GM18907 (cell line): ENCODE measurements at regions not wholly inside any gene's neighbourhood (a gene's known extent, or its start where the extent isn't known, plus 50 kb on each side); places are given as distances from the start of the nearest gene placed in this dataset.
"Not testable (repeated sequence)": the region's sequence is repeated elsewhere in the genome, so short reads cannot be mapped to it uniquely, and the experiment has no call there.

Experiments
- ATAC-seq: cut with Tn5 transposase; IDR thresholded peaks from one replicate; pipeline ENCODE4 v1.9.1; 2021; ENCODE audit warnings: mild to moderate bottlenecking, moderate library complexity; ENCODE audit not compliant: unreplicated experiment

DNA sequence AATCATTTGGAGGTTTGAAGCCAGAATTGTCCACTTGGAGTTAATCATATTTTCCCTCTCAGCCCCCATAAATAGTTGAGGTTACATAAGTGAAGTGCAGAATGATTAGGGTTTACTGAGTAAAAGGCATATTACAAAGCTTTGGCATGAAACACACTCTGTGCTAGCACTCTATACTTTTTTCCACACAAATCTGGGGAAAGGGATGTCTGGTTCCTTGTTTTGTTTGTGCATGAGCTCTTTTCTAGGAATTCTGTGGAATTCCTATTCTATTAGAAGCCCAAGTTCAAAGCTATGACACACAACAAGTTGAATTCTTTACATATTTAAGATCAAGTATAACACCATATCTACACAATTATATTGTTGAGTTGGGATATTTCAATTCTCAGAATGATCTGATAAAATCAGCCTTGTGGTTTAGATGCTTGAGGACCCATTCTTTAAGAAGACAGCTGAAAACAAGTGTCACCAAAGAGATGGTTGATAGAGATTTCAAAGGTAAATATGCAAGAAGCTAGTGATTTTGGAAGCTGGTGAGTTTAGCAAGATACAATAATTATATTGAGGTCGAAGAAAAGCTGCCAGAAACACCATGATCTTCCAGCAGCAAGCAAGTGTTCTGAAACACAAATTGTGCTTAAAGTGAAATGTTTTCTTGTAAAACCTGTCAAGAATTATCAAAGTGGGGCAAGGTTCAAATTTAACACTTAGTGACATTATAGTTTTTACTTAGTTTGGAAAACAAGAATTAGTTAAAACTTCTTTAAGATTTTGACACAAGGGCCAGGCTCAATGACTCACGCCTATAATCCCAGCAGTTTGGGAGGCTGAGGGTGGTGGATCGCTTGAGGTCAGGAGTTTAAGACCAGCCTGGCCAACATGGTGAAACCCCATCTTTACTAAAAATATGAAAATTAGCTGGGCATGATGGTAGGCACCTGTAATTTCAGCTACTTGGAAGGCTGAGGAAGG is 122.6 kb downstream of the INHBA start:
- no peak for ATAC-seq

DNA sequence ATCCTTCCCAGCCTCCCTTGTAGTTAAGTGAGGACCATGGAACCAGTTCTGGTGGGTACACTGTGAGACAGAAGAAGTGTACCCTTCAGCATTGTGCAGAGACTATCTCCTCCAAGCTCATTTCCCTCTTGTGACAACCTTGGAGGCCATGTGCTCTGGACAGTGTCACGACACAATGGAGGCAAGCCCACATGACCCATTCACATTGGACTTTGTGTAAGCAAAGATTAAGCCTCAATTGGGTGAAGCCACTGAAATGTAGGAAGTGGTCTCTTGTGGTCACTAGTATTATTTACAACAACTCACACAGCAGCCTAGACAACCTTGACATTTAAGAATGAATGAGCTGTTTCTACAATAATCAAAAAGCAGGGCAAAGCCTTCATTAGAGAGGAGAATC is 124.2 kb downstream of the INHBA start:
- ATAC-seq, result no peak

DNA sequence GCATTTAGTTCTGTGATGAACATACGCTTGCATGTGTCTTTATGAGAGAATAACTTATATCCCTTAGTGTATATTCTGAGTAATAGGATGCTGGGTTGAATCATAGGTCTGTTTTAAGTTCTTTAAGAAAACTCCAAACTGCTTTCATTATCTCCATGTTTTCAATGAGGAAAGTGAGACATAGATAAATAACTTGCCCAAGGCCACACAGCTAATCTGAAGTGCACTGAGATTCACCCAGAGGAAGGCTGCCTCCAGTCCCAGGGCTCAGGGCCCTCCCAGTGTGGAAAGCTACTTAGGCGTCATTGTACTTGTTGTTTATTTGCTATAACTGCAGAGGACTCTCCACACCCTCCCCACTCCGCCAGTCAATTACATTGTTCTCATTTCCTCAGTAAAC is 126.7 kb downstream of the INHBA start:
- no peak for ATAC-seq

DNA sequence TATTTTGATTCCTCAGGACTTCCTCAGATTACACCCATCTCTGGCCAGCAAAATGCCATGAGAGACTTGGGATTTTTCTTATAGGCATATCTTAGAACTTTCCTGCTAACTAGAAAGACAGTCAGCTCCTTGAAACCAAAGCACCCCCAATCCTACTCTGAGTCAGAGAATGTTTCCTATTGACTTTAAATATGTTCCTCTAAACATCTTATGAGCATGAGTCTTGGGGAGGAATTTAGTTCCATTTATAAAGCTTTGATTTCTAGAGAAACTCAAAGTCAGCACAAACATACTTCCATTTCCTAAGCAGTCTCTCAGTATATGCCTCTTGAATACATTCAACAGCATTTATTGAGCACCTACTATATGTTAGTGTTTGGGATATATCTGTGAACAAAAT is 128.5 kb downstream of the INHBA start:
- no peak for ATAC-seq

DNA sequence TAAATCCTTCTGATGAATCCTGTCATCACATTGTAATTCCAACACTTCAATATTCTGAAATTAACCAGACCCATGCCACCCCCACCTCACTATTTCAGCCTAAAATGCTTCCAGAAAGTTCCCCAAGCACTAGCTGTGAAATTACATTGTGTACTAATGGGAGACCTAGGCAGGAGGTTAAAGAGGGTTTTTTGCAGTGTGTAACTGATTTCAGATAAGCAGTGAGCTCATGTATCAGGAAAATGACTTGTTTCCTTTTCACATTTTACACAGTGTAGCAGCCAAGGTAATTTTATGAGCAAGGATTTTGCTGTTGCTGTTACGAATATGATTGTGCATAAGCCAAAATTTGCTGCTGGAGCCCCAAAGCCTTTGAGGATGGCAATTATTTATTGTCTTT is 129.0 kb downstream of the INHBA start:
- no peak for ATAC-seq

DNA sequence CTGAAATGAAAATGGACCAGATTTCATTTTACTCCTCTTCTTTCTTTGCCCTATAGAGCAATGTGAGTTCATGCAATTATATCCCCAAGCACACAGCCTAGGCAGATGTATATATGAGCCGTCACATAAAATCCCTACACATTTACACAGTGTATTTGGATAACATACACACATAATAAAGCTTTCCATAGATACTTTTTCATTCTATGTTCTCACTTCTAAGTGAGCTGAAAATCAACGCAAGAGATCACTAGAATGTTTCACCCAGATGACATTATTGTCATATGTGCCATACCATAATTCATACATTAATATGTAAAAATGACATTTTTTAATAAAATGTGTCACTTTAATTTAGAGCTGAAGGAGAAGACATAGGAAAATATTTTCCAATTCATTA is 129.4 kb downstream of the INHBA start:
- ATAC-seq, result no peak

DNA sequence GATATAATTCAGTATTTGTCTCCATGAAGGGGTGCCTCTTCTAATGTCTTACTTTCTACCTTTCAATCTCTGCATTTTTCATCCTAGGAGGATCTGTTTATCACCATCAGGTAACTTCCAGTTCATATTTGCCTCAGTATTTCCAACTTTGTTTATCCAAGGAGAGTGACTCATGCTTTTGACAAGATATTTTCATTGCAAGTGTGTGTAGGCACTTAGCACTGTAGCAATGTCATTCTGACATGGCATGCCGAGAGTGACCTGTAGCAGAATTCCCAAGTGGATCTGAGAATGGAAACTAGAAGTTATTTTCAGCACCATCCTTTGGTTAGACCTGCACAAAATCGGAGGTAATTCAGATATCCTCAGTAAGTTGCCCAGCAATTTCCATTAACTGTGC is 129.9 kb downstream of the INHBA start:
- ATAC-seq, result no peak

DNA sequence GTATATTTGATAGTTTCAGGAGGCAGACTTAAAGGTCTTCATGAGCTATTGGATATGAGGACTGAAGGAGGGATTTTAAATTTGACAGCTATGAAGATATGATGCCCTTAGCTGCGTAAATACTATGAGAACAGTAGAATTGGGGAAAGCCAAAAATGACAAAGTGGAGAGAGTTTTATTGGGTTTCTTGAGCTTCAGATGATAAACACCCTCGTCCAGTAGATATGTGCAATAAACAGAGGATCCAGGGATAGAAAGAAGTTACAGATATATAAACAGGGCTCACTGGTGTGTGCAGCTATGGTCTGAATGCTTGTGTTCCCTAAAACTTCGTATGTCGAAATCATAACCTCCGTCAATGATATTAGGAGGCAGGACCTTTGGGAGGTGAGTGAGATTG is 131.3 kb downstream of the INHBA start:
- ATAC-seq, result no peak

DNA sequence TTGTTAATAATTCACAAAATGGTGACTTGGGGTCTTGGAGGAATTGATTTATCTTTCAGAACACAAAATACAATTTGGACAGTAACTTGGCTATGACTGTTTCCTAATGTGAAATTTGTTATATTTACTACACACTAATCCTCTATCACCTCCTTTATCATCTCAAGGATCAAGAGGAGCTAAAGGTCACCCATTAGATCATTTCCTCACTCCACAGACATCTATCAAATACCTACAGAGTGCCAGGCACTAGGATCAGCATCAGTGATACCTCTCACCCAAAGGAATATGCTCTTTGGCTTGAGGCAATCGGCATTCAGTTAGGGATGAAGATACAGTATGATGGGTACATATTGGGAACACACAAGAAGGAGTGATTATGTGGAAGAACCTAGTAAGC is 132.1 kb downstream of the INHBA start:
- no peak for ATAC-seq

DNA sequence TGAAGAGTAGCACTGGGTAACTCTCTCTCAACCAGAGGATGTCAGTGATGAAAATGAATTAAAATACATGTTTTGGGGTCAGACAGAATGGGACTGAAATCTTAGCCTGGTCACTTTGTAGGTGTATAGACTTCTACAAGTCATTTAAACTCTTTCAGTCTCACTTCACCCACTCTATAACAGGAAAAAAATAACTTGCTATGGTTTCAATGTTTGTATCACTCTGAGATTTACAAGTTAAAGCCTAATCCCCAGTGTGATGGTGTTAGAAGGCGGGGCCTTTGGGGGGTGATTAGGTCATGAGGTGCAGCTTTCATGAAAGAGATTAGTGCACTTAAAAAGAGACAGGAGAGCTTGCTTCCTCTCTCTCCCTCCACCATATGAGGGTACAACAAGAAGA is 134.8 kb downstream of the INHBA start:
- no peak for ATAC-seq

DNA sequence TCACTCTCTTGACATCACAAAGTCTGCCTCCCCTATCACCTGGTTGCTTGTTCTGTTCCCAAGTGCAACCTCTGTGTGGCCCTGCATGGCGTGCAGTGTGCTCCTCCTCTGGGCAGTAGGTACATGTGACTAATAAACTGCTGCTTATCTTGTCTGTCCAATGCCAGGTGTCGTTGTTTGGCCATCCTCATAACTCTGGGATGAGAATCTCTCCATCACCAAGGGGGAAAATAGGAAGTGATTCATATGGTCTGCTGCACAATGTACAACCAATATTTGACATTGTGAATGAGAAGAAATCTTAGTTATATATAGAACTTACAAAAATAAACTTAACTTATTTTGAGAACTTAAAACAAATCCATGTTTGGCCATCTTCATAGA is 135.2 kb downstream of the INHBA start:
- ATAC-seq, result no peak

DNA sequence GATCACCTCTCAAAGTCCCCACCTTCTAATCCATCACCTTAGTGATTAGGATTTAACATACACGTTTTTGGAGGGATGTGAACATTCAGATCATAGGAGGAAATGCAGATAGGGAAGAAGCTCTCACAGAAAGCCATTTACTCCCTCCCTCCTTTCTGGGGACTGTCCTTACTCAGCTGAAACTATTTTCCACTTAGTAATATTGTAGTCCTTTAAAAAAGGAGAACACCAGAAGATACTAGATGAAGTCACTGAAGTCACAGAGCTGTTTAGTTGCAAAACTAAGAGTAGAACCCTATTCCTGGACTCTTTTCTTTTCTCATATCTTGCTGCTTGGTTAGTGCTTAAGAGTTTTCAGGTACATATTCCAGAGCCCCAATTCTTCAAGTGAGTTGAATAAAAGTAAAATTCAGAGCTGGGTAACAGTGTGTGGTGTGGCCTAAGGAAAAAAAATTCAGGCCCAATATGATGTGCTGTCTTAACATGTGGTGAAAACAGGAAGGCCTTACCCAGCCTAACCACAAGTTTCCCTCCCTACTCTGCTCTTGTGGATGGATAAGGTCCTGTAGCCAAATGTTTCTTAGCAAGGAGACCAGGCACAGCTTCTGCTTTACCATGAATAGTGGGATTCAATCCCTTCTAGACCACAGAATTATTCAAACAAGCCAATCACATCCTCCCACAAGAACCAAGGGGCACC is 135.7 kb downstream of the INHBA start:
- ATAC-seq, result no peak

DNA sequence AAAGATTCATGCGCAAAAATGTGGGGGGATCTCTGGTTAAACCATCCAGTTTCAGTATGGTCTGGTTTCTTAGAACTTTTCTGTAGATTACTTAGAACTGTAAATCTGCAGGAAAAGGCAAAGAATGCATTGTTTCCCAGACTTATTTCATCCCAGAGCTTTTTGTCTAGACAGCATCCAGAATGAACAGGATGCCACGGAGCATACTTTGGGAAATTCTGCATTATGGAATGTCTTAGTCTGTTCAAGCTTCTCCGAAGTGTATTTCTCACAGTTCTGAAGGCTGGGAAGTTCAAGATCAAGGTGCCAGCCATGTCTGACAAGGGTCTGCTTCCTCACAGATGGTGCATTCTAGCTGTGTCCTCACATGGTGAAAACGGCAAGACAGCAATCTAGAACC is 136.3 kb downstream of the INHBA start:
- ATAC-seq, result no peak

DNA sequence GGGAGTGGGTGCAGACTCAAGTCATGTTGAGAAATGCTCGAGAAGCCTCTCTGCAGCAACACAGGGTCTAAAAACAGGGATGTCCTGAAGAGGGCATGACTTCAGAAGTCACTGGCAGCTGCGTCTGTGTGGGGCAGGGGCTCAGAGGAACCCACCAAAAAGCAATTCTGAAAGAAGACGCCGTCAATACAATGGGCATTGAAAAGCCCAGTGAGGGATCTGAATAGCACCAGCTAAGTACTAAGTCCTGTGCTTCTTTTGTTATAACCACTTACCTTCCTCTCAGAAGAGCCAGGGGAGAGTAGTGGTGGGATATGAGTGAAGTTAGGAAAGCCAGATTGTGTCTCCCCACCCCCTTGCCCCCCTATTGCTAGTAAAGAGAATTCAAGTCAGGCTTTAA is 137.2 kb downstream of the INHBA start:
- no peak for ATAC-seq

DNA sequence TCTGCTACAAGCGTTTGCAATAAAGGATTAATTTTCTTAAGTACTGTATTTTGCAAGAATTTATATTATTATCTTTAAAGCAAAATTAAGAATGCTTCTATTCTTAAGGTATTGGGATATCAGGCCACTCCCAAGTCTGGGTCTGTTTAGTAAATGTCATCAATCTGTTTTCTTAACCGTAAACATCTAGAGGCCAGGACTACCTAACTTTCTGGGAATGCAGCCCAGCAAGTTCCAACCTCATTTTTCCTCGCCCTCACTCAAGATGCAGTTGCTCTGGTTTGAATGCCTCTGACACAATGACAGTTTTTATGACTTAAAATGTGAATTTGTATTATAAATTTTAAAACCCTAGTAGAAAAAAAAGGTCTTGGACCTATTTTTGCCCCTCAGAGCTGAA is 143.5 kb downstream of the INHBA start:
- ATAC-seq, result no peak

DNA sequence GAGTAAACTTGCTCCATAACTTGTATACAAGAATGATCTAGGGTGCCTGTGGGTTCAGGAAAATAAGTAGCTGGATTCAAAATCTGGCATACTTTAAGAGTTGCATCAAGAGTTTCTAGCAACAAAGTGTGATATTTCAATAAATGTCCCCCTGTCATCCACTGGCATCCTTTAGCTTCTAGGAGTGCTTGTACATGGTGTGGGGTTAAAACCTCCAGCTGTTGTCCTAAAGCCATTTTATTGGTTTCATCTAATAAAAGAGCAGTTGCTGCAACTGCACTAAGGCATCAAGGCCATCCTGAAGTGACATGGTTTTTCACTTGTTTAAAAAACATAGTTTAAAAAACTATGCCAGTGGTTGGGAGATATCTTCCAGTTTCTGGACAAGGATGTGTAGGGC is 148.4 kb downstream of the INHBA start:
- no peak for ATAC-seq

DNA sequence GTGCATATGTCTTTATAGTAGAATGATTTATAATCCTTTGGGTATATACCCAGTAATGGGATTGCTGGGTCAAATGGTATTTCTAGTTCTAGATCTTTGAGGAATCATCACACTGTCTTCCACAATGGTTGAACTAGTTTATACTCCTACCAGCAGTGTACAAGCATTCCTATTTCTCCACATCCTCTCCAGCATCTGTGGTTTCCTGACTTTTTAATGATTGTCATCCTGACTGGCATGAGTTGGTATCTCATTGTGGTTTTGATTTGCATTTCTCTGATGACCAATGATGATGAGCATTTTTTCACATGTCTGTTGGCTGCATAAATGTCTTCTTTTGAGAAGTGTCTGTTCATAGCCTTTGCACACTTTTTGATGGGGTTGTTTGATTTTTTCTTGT is 152.8 kb downstream of the INHBA start:
- not testable (repeated sequence) for ATAC-seq

DNA sequence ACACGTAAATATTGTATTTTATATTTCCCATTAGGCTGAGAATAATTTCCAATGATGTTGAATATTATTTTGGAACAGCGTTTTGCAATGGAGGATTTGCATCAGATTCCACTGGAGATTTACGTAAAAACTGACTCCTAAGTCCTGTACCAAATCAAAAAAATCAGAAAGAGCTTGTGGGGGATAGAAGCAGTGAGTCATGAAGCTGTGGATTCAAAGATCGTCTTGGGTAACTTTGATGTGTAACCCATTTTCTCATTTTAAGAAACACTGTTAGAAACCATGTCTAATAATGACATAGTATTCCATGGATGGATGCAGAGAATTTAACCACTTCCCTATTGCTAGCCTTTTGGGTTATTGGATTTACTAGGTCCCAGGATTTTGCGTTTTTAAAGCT is 158.6 kb downstream of the INHBA start:
- ATAC-seq, result no peak

DNA sequence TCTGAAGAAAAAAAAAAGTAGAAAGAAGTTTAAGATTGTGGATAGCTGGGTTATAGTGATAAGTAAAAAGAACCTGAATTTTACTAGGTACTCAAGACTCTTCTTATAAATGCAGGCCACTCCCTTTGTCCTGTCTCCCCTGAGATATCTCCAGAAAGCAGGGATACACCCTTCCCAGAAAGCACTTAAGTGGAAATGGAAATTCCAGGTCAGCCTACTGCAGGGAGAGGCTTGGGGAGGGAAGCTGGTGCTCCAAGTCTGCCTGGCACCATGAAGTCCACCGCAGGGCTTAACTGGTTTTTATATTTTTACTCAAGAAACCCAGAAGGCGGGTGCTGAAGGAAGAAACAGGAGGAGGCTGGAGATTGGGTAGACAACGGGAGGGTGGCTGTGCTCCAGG is 162.3 kb downstream of the INHBA start:
- no peak for ATAC-seq

DNA sequence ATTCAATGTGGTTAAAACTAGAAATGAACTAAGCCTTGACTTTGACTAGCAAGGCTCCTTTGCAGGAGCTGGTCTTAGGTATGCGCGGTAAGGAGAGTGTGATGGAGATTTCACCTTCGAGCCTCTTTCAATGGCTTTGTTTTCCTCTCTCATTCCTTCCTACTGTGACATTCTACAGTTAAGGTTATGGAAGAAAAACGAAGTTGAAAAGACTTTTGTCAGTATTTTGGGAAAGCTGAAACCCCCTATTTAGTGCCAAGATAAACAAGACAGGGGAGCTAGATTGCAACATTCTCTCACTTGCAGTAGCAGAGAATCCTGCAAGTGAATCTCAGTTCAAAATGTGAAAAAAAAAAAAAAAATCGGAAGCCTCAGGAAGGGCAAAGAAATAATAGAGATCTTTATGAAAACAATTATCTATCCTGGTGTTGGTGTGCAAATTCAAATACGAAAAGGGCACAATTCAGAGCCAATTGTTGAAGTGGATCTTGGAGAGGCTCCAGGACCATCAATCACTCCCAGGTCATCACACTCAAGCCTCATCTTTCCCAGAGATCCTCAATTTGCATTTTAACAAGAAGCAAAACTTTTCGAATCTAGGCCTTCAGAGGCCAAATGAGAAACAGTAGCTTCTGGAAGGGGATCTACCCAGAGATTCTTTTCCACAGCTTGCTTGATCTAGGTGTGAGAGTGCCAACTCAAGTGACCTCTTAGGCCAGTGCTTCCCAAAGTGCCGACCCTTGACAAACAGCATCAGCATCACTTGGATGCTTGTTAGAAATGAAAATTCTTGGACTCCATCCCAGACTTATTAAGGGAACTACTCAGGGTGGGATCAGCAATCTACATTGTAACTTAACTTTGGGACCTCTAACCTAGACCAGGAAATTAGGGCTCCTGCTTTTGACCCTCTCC is 163.8 kb downstream of the INHBA start:
- no peak for ATAC-seq
